ENCODE measurements at regions not wholly inside any gene's neighbourhood (a gene's known extent, or its start where the extent isn't known, plus 50 kb on each side); places are given as distances from the start of the nearest gene placed in this dataset.

DNA sequence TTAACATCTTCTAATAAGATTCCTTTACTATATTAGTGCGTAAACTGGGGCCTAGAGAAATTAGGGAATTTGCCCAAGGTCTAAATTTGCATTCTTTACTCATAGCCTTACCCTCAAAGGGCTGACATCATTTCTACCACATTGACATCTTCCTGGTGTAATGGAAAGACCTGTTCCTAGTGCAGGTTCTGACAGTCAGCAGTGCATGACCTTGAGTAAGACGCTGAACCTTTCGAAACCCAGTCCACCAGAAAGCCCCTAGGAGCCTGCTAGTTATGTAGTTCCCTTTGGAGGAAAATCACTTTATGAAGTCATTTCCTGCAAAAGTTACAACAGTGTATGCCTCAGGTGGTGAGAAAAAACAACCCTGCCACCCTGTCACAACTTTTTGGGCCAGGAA is 388.3 kb downstream of the TNS1 start (continued):
- TF ChIP-seq, protein P1, sequence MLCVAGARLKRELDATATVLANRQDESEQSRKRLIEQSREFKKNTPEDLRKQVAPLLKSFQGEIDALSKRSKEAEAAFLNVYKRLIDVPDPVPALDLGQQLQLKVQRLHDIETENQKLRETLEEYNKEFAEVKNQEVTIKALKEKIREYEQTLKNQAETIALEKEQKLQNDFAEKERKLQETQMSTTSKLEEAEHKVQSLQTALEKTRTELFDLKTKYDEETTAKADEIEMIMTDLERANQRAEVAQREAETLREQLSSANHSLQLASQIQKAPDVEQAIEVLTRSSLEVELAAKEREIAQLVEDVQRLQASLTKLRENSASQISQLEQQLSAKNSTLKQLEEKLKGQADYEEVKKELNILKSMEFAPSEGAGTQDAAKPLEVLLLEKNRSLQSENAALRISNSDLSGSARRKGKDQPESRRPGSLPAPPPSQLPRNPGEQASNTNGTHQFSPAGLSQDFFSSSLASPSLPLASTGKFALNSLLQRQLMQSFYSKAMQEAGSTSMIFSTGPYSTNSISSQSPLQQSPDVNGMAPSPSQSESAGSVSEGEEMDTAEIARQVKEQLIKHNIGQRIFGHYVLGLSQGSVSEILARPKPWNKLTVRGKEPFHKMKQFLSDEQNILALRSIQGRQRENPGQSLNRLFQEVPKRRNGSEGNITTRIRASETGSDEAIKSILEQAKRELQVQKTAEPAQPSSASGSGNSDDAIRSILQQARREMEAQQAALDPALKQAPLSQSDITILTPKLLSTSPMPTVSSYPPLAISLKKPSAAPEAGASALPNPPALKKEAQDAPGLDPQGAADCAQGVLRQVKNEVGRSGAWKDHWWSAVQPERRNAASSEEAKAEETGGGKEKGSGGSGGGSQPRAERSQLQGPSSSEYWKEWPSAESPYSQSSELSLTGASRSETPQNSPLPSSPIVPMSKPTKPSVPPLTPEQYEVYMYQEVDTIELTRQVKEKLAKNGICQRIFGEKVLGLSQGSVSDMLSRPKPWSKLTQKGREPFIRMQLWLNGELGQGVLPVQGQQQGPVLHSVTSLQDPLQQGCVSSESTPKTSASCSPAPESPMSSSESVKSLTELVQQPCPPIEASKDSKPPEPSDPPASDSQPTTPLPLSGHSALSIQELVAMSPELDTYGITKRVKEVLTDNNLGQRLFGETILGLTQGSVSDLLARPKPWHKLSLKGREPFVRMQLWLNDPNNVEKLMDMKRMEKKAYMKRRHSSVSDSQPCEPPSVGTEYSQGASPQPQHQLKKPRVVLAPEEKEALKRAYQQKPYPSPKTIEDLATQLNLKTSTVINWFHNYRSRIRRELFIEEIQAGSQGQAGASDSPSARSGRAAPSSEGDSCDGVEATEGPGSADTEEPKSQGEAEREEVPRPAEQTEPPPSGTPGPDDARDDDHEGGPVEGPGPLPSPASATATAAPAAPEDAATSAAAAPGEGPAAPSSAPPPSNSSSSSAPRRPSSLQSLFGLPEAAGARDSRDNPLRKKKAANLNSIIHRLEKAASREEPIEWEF (IDR thresholded peaks at IDR 0.05; ENCODE audit: insufficient replicate concordance, low read depth, low read length): no peak
- TF ChIP-seq, protein P2, sequence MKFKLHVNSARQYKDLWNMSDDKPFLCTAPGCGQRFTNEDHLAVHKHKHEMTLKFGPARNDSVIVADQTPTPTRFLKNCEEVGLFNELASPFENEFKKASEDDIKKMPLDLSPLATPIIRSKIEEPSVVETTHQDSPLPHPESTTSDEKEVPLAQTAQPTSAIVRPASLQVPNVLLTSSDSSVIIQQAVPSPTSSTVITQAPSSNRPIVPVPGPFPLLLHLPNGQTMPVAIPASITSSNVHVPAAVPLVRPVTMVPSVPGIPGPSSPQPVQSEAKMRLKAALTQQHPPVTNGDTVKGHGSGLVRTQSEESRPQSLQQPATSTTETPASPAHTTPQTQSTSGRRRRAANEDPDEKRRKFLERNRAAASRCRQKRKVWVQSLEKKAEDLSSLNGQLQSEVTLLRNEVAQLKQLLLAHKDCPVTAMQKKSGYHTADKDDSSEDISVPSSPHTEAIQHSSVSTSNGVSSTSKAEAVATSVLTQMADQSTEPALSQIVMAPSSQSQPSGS (IDR thresholded peaks at IDR 0.05; ENCODE audit: low read length): peak; percentile 50; the same call in 1 of the 2 replicates
- TF ChIP-seq SIX5 (IDR thresholded peaks at IDR 0.05; ENCODE audit: low read depth, low read length, severe bottlenecking) (no peak), GABPA (IDR thresholded peaks at IDR 0.05; ENCODE audit: low read depth) (peak; percentile 78), POLR2A (IDR thresholded peaks at IDR 0.05; ENCODE audit: low read depth, low read length) (no peak), EED (IDR thresholded peaks at IDR 0.05; ENCODE audit: low read depth) (peak; percentile 87), CREB1 (IDR thresholded peaks at IDR 0.05; ENCODE audit: low read depth) (peak; percentile 94), RUNX3 (IDR thresholded peaks at IDR 0.05; ENCODE audit: low read length) (peak; percentile 81), JUNB (IDR thresholded peaks at IDR 0.05) (peak; percentile 84), ETV6 (conservative IDR thresholded peaks at IDR 0.05 in 1 of 2, IDR thresholded peaks at IDR 0.05 in 1 of 2; ENCODE audit: borderline replicate concordance in 1 of 2, low read depth in 1 of 2) (peak in 1 of 2 experiments; percentile 61; a peak in 1 of 4 replicates), TCF12 (IDR thresholded peaks at IDR 0.05; ENCODE audit: low read depth, low read length) (no peak), BACH1 (IDR thresholded peaks at IDR 0.05; ENCODE audit: borderline replicate concordance) (no peak), ATF7 (IDR thresholded peaks at IDR 0.05; ENCODE audit: low read depth) (0 out of 2 replicates have a peak, but pooled peaks have one; percentile 15), IKZF1 (conservative IDR thresholded peaks at IDR 0.05) (no peak)

All from GM12878 (cell line).